HG03103 (cell line): ENCODE measurements at regions not wholly inside any gene's neighbourhood (a gene's known extent, or its start where the extent isn't known, plus 50 kb on each side); places are given as distances from the start of the nearest gene placed in this dataset.
"Not testable (repeated sequence)": the region's sequence is repeated elsewhere in the genome, so short reads cannot be mapped to it uniquely, and the experiment has no call there.

Source experiments
- ATAC-seq: cut with Tn5 transposase; IDR thresholded peaks from one replicate; pipeline ENCODE4 v1.9.1; 2021; ENCODE audit warnings: low read depth; ENCODE audit not compliant: unreplicated experiment

- no peak for ATAC-seq
Measured at GRCh38 chr10:131818510-131819234, 82.1 kb upstream of the PPP2R2D start.

- ATAC-seq: no peak
Measured at GRCh38 chr10:131819241-131820072, 81.4 kb upstream of the PPP2R2D start.

GRCh38 chr10:131820626-131821025 lies 80.2 kb upstream of the PPP2R2D start:
- no peak for ATAC-seq

- no peak for ATAC-seq
Measured at GRCh38 chr10:131821378-131822012, 79.3 kb upstream of the PPP2R2D start.

GRCh38 chr10:131822013-131822691 lies 78.7 kb upstream of the PPP2R2D start:
- ATAC-seq: no peak

- ATAC-seq: no peak
Measured at GRCh38 chr10:131822692-131823245, 78.0 kb upstream of the PPP2R2D start.

GRCh38 chr10:131823601-131824099 lies 77.2 kb upstream of the PPP2R2D start:
- not testable (repeated sequence) for ATAC-seq

GRCh38 chr10:131824371-131825149 lies 76.2 kb upstream of the PPP2R2D start:
- ATAC-seq: no peak

- ATAC-seq: no peak
Measured at GRCh38 chr10:131825150-131825848, 75.5 kb upstream of the PPP2R2D start.

- no peak for ATAC-seq
Measured at GRCh38 chr10:131825960-131826650, 74.7 kb upstream of the PPP2R2D start.

GRCh38 chr10:131829156-131829930 lies 71.5 kb upstream of the PPP2R2D start:
- ATAC-seq: no peak

- no peak for ATAC-seq
Measured at GRCh38 chr10:131830446-131831130, 70.2 kb upstream of the PPP2R2D start.

- ATAC-seq: no peak
Measured at GRCh38 chr10:131831561-131831960, 69.2 kb upstream of the PPP2R2D start.

- ATAC-seq: no peak
Measured at GRCh38 chr10:131832056-131832685, 68.6 kb upstream of the PPP2R2D start.

- no peak for ATAC-seq
Measured at GRCh38 chr10:131833013-131833412, 67.8 kb upstream of the PPP2R2D start.

- ATAC-seq: no peak
Measured at GRCh38 chr10:131833446-131834080, 67.2 kb upstream of the PPP2R2D start.
